K562 (cell line): ENCODE measurements at regions not wholly inside any gene's neighbourhood (a gene's known extent, or its start where the extent isn't known, plus 50 kb on each side); places are given as distances from the start of the nearest gene placed in this dataset.

Experiments
- ATAC-seq: fragments of 200-7000 bp; cut with Tn5 transposase; 3 replicates; pipeline ENCODE4 v1.9.1; 2020; ENCODE audit warnings: moderate library complexity
- BruUV-seq: library from RNA; stranded (reverse); fragments of 400-500 nt; replicated peaks from 2 replicates; lab custom pipeline; 2021; lab: Mats Ljungman, UMichigan
- CTCF ChIA-PET: fragments of 300-600 bp; formaldehyde crosslinking; extraction: SDS; loops from one replicate; lab custom pipeline; 2021; ENCODE audit warnings: low intra/inter-chr PET ratio; lab: Yijun Ruan, JAX
- POLR2A ChIA-PET: fragments of 300-600, 350-650 bp; sonication (Branson Sonifier 250); formaldehyde crosslinking; extraction: SDS; loops from one replicate; lab custom pipeline; 2021; ENCODE audit warnings: antibody characterized with exemption, inconsistent platforms; lab: Yijun Ruan, JAX
- DNase-seq, 4 experiments: peaks; one replicate each; pipeline versions ENCODE4 v3.0.0 to v3.0.0-alpha.2; 2011 to 2018; ENCODE audit warnings: low spot score in 3 of 4, mixed read lengths in 3 of 4; ENCODE audit errors: extremely low read depth in 1 of 4
- FAIRE-seq: peaks from 2 replicates; lab custom pipeline; 2011; peaks lifted over from hg19 to GRCh38; lab: Jason Lieb, UNC
- H2AFZ ChIP-seq: 2 replicates; pipeline ENCODE4 v1.6.0; 2011; ENCODE audit warnings: low read depth, low read length, control low read depth, inconsistent platforms
- H3K27ac ChIP-seq: fragments of 200-600 bp; 3 replicates; pipeline ENCODE4 v1.8.0; 2011; ENCODE audit warnings: low read depth, mild to moderate bottlenecking, control low read depth, inconsistent platforms, low read length, moderate library complexity, mixed read lengths; ENCODE audit errors: extremely low read depth
- H3K27me3 ChIP-seq, 2 experiments: fragments of 300-600 bp in 1 of 2; 2 replicates in 1 of 2; 3 replicates in 1 of 2; pipeline versions ENCODE4 v1.6.0 to v1.8.0; 2011; ENCODE audit warnings: inconsistent platforms in 2 of 2, low read length in 2 of 2, mild to moderate bottlenecking in 1 of 2, mixed read lengths in 1 of 2, moderate library complexity in 1 of 2; ENCODE audit not compliant: control insufficient read depth in 2 of 2, insufficient read depth in 2 of 2
- H3K36me3 ChIP-seq: fragments of 300-600 bp; 3 replicates; pipeline ENCODE4 v1.8.0; 2011; ENCODE audit warnings: mild to moderate bottlenecking, low read length, inconsistent platforms; ENCODE audit not compliant: control insufficient read depth, insufficient read depth
- H3K4me1 ChIP-seq, 2 experiments: fragments of 200-600 bp in 1 of 2; replicated peaks in 1 of 2; 2 replicates in 1 of 2; 3 replicates in 1 of 2; pipeline versions ENCODE4 v1.5.1 to v1.8.0; 2011; ENCODE audit warnings: inconsistent platforms in 2 of 2, low read length in 2 of 2, mild to moderate bottlenecking in 1 of 2, mixed read lengths in 1 of 2, moderate library complexity in 1 of 2; ENCODE audit not compliant: control insufficient read depth in 2 of 2, insufficient read depth in 2 of 2
- H3K4me2 ChIP-seq: 2 replicates; pipeline ENCODE4 v1.6.1; 2011; ENCODE audit warnings: low read length, control low read depth, inconsistent platforms, mixed read lengths; ENCODE audit not compliant: insufficient read depth
- H3K4me3 ChIP-seq: fragments of 200-600 bp; sonication (generic), shearing (Covaris generic); 2 replicates; pipeline ENCODE4 v1.5.1; 2016; ENCODE audit warnings: control low read depth, inconsistent platforms
- H3K79me2 ChIP-seq: fragments of 200-600 bp; 3 replicates; pipeline ENCODE4 v1.8.0; 2011; ENCODE audit warnings: low read length, inconsistent platforms; ENCODE audit not compliant: control insufficient read depth, insufficient read depth
- H3K9ac ChIP-seq, 2 experiments: 2 replicates each; pipeline versions ENCODE4 v1.6.0 to v1.6.1; 2011; ENCODE audit warnings: low read depth in 2 of 2, low read length in 2 of 2, control low read depth in 1 of 2, inconsistent platforms in 1 of 2, mild to moderate bottlenecking in 1 of 2, mixed read lengths in 1 of 2; ENCODE audit not compliant: insufficient read depth in 1 of 2
- H3K9me1 ChIP-seq: one replicate; pipeline ENCODE4 v1.6.0; 2011; ENCODE audit warnings: inconsistent platforms, mild to moderate bottlenecking, low read length, moderate library complexity; ENCODE audit not compliant: control insufficient read depth, insufficient read depth
- H3K9me3 ChIP-seq: replicated peaks from 2 replicates; pipeline ENCODE4 v1.5.1; 2011; ENCODE audit warnings: low read depth, low read length, inconsistent platforms; ENCODE audit not compliant: control insufficient read depth, insufficient read depth
- H4K20me1 ChIP-seq: replicated peaks from 2 replicates; pipeline ENCODE4 v1.6.1; 2011; ENCODE audit warnings: low read length, inconsistent platforms, mixed read lengths; ENCODE audit not compliant: control insufficient read depth, insufficient read depth
- ATF2 ChIP-seq: sonication (generic); formaldehyde crosslinking; IDR thresholded peaks from 2 replicates; pipeline ENCODE4 v1.8.1; 2022; ENCODE audit warnings: missing genetic modification reagents
- E2F1 ChIP-seq: sonication (generic); formaldehyde crosslinking; IDR thresholded peaks from 2 replicates; pipeline ENCODE4 v1.8.1; 2023; ENCODE audit warnings: mild to moderate bottlenecking, missing genetic modification reagents, moderate library complexity
- NCOA1 ChIP-seq: fragments of 450-650 bp; IDR thresholded peaks from 2 replicates; pipeline ENCODE4 v1.6.1; 2016; ENCODE audit warnings: low read depth
- NFXL1 ChIP-seq: fragments of 450-650 bp; formaldehyde crosslinking; IDR thresholded peaks from 2 replicates; pipeline ENCODE4 v1.4.0; 2021; ENCODE audit warnings: mild to moderate bottlenecking
- RBBP5 ChIP-seq: fragments of 200-600 bp; sonication (generic); IDR thresholded peaks from 2 replicates; pipeline ENCODE4 v1.6.1; 2012; ENCODE audit warnings: borderline replicate concordance, mild to moderate bottlenecking, low read length, control low read depth, inconsistent platforms; ENCODE audit not compliant: insufficient read depth, poor library complexity, severe bottlenecking
- RBM15 ChIP-seq: fragments of 200-400 bp; formaldehyde crosslinking; IDR thresholded peaks from 2 replicates; pipeline ENCODE4 v1.6.1; 2018; ENCODE audit warnings: mild to moderate bottlenecking, low read length, moderate library complexity; ENCODE audit not compliant: insufficient read depth
- SMAD3 ChIP-seq: fragments of 450-650 bp; formaldehyde crosslinking; conservative IDR thresholded peaks from 2 replicates; pipeline ENCODE4 v1.4.0; 2020; ENCODE audit warnings: mild to moderate bottlenecking
- TCF3 ChIP-seq: sonication (generic); formaldehyde crosslinking; IDR thresholded peaks from 2 replicates; pipeline ENCODE4 v1.4.0; 2020; ENCODE audit warnings: mild to moderate bottlenecking, missing genetic modification reagents
- TCF7L2 ChIP-seq: fragments of 150-350 bp; IDR thresholded peaks from 2 replicates; pipeline ENCODE4 v1.6.1; 2016; ENCODE audit warnings: low read depth, mild to moderate bottlenecking, low read length, moderate library complexity
- THRAP3 ChIP-seq: fragments of 450-650 bp; IDR thresholded peaks from 2 replicates; pipeline ENCODE4 v1.6.1; 2016; ENCODE audit warnings: mild to moderate bottlenecking, inconsistent platforms, borderline replicate concordance
- U2AF2 ChIP-seq: fragments of 200-400 bp; formaldehyde crosslinking; optimal IDR thresholded peaks from 2 replicates; pipeline ENCODE3; 2017; ENCODE audit warnings: low read depth, mild to moderate bottlenecking, low read length
- ZC3H11A ChIP-seq: IDR thresholded peaks from 2 replicates; pipeline ENCODE4 v1.6.1; 2012; ENCODE audit warnings: low read depth, low read length, improper control_type of control experiment
- ZKSCAN3 ChIP-seq: fragments of 250-450 bp; sonication (Bioruptor Pico); IDR thresholded peaks from 2 replicates; pipeline ENCODE4 v1.4.0; 2020
- ZNF184 ChIP-seq: sonication (generic); formaldehyde crosslinking; IDR thresholded peaks from 2 replicates; pipeline ENCODE4 v1.5.0; 2020; ENCODE audit warnings: missing genetic modification reagents
- ZNF311 ChIP-seq: fragments of 250-450 bp; sonication (Bioruptor Pico); IDR thresholded peaks from 2 replicates; pipeline ENCODE4 v1.4.0; 2020; ENCODE audit warnings: mild to moderate bottlenecking, moderate library complexity
- ZNF354B ChIP-seq: fragments of 250-450 bp; sonication (Bioruptor Pico); IDR thresholded peaks from 2 replicates; pipeline ENCODE4 v1.4.0; 2020
- WGBS: fragments of 100-300 bp; shearing (Covaris generic); methylation state at CpG from one replicate; pipeline ENCODE4 v1.1.6; 2016; ENCODE audit warnings: low coverage, mixed read lengths; ENCODE audit not compliant: insufficient coverage; ENCODE audit errors: missing lambda C conversion rate; 5-methylcytosine and 5-hydroxymethylcytosine counted together
- in situ Hi-C: fragments of 300-500 bp; cut with MboI; formaldehyde crosslinking; loops from 4 replicates; pipeline ENCODE4 v1.15.0; 2018; ENCODE audit warnings: inconsistent platforms, mixed read lengths
- intact Hi-C: fragments of 100-400 bp; cut with micrococcal nuclease; formaldehyde crosslinking; loops from 2 replicates; pipeline ENCODE4 v1.14.2; 2022

GRCh38 chr13:104980586-104980985 is 1554.9 kb downstream of the EFNB2 start:
- POLR2A ChIA-PET, result no interaction called here
- no peak overlapping the region for H3K4me2 ChIP-seq
- no peaks in the 10 kb centered on the region for H3K36me3 ChIP-seq
- ATAC-seq (no peak), FAIRE-seq (no peak), DNase-seq (no peak)
- no peaks in the 10 kb centered on the region for H4K20me1 ChIP-seq
- no peak overlapping the region for H3K27ac ChIP-seq
- H3K9ac ChIP-seq, result no peak overlapping the region
- H3K79me2 ChIP-seq, result no peaks in the 10 kb centered on the region
- H3K9me3 ChIP-seq, result no peaks in the 10 kb centered on the region
- no peaks in the 10 kb centered on the region for H3K27me3 ChIP-seq
- CTCF ChIA-PET, result no interaction called here
- no TSS peak for BruUV-seq
- no peaks in the 10 kb centered on the region for H3K4me1 ChIP-seq
- H2AFZ ChIP-seq, result no peak overlapping the region
- TF ChIP-seq ZNF311 (CRISPR knock-in tag), result no peak
- TF ChIP-seq THRAP3, result no peak
- no peak for TF ChIP-seq SMAD3 (CRISPR knock-in tag)
- TF ChIP-seq E2F1 (CRISPR knock-in tag), result no peak
- TF ChIP-seq ZNF184, result no peak
- TF ChIP-seq ZKSCAN3 (CRISPR knock-in tag), result no peak
- TF ChIP-seq ZC3H11A, result no peak
- TF ChIP-seq TCF3 (CRISPR knock-in tag), result no peak
- TF ChIP-seq RBM15, result no peak
- no peak for TF ChIP-seq NCOA1
- TF ChIP-seq ATF2, result no peak
- TF ChIP-seq U2AF2, result no peak
- TF ChIP-seq TCF7L2, result no peak
- TF ChIP-seq ZNF354B (CRISPR knock-in tag), result no peak
- TF ChIP-seq NFXL1 (CRISPR knock-in tag), result no peak
- TF ChIP-seq RBBP5, result no peak
- WGBS, result 0% methylated on average over 2 of the region's 2 CpGs
- in situ Hi-C loops (no loop called here), intact Hi-C loops (no loop called here)
- H3K9me1 ChIP-seq, result no peaks in the 10 kb centered on the region
- no peak overlapping the region for H3K4me3 ChIP-seq
